Lung (tissue), 11 donors: ENCODE measurements at regions not wholly inside any gene's neighbourhood (a gene's known extent, or its start where the extent isn't known, plus 50 kb on each side); places are given as distances from the start of the nearest gene placed in this dataset.
A peak's percentile ranks its signal among the peaks of the same experiment; 100 is the strongest.

Experiments used
- ATAC-seq: fragments of 200-7000 bp; cut with Tn5 transposase; one replicate; pipeline ENCODE4 v1.9.1; 2020; ENCODE audit warnings: moderate number of reproducible peaks; ENCODE audit not compliant: insufficient read depth, low FRiP score
- DNase-seq, 3 donors: peaks; one replicate each; pipeline ENCODE4 v3.0.0-alpha.2; 2013 to 2017
- H3K27ac ChIP-seq, 2 donors: one replicate each; pipeline ENCODE4 v1.5.1; 2013; ENCODE audit warnings: mild to moderate bottlenecking in 2 of 2, moderate library complexity in 2 of 2, control low read depth in 1 of 2, inconsistent platforms in 1 of 2, low read depth in 1 of 2, low read length in 1 of 2
- H3K27me3 ChIP-seq, 3 donors: one replicate each; pipeline ENCODE4 v1.5.1; 2013; ENCODE audit warnings: low read length in 2 of 3; ENCODE audit not compliant: control insufficient read depth in 3 of 3, insufficient read depth in 3 of 3
- H3K36me3 ChIP-seq, 4 donors: one replicate each; pipeline ENCODE4 v1.5.1; 2013; ENCODE audit warnings: low read length in 4 of 4, mild to moderate bottlenecking in 1 of 4, moderate library complexity in 1 of 4; ENCODE audit not compliant: control insufficient read depth in 4 of 4, insufficient read depth in 4 of 4
- H3K4me1 ChIP-seq, 5 donors: one replicate each; pipeline ENCODE4 v1.5.1; 2013; ENCODE audit warnings: low read length in 5 of 5, mild to moderate bottlenecking in 2 of 5, moderate library complexity in 1 of 5; ENCODE audit not compliant: control insufficient read depth in 5 of 5, insufficient read depth in 5 of 5
- H3K4me3 ChIP-seq: one replicate; pipeline ENCODE4 v1.5.1; 2013; ENCODE audit warnings: mild to moderate bottlenecking, control low read depth, moderate library complexity
- H3K9ac ChIP-seq, 2 donors: one replicate each; pipeline ENCODE4 v1.5.1; 2013; ENCODE audit warnings: low read length in 2 of 2, control low read depth in 1 of 2; ENCODE audit not compliant: insufficient read depth in 1 of 2
- H3K9me3 ChIP-seq, 4 donors: one replicate each; pipeline ENCODE4 v1.5.1; 2013; ENCODE audit warnings: low read length in 3 of 4, mild to moderate bottlenecking in 1 of 4, moderate library complexity in 1 of 4; ENCODE audit not compliant: control insufficient read depth in 4 of 4, insufficient read depth in 3 of 4
- CTCF ChIP-seq: IDR thresholded peaks from 2 replicates; pipeline ENCODE4 v1.5.1; 2012; ENCODE audit warnings: mild to moderate bottlenecking; ENCODE audit errors: control extremely low read depth, extremely low read depth
- WGBS, 2 donors: extraction: QIAGEN DNeasy Blood & Tissue Kit; methylation state at CpG; one replicate each; pipeline ENCODE4 v1.1.7; 2013; 5-methylcytosine and 5-hydroxymethylcytosine counted together
- donor health status: control.
- donor health status: control.
- donor health status: Bipolar disorder and iron deficiency.
- donor health status: healthy.
- donor health status: DM: yes; HTN: yes; CAD: no.

- no peak overlapping the region for H3K4me3 ChIP-seq
- no peak overlapping the region for H3K9ac ChIP-seq
- H3K36me3 ChIP-seq: no peaks in the 10 kb centered on the region
- H3K27ac ChIP-seq: no peak overlapping the region
- H3K27me3 ChIP-seq: no peaks in the 10 kb centered on the region
- ATAC-seq: no peak
- no peak for DNase-seq
- peaks cover 0 to 8% (median 2%) of the 10 kb centered on the region in 5 donors for H3K4me1 ChIP-seq
- TF ChIP-seq CTCF: no peak
- 95 to 96% methylated on average over 11 of the region's 11 CpGs for WGBS, 2 donors
- peaks cover 0 to 2% (median 0%) of the 10 kb centered on the region in 4 donors for H3K9me3 ChIP-seq
Observed at GRCh38 chr9:88320748-88321415, 67.4 kb upstream of the SPIN1 start.

DNA sequence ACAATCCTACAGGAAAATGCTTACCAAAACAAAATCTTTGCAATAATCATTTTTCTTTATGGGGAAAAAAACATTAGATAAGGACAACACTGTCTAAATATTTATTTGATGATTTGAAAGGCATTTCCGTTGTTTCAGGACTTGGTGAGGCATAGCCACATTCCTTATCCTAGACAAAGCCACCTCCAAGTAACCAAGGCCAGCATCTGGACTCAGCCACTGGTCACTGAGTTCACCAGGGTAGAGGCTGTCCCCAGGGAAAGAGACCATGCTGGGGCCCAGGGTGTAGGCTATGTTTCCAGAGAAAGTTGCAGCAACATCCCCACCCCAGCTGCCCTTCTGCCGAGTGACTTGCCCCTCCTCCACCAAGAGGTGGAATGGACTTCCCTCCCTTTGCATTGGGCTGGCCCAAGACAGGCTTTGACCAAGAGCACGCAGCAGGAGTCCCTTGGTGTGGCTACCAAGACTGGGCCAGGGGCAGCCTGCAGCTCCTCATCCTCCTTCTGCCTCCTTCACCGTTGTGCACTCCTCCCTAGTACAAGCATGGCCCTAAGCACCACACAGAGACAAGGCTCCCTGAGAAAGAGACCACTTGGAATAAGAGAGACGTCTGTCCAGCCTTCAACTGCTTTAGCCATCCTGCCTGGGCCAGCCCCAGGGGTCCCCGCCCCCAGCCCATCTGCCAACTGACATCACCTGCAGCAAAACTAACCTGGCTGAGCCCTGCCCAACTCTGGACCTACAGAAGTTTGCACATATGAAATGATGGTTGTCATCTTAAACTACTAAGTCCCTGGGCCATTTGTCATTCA, 68.1 kb upstream of the SPIN1 start:
- Histone ChIP-seq H3K36me3 (no peaks in the 10 kb centered on the region), H3K27ac (no peak overlapping the region), H3K9ac (no peak overlapping the region), H3K4me1 (peaks cover 0 to 8% (median 2%) of the 10 kb centered on the region in 5 donors), H3K27me3 (no peaks in the 10 kb centered on the region), H3K9me3 (peaks cover 0 to 2% (median 0%) of the 10 kb centered on the region in 4 donors), H3K4me3 (no peak overlapping the region)
- DNase-seq (peak in 2 of 3 donors; percentile 16 to 18), ATAC-seq (no peak)
- WGBS, 2 donors: 76% methylated on average over 6 of the region's 6 CpGs
- TF ChIP-seq CTCF: no peak

DNA sequence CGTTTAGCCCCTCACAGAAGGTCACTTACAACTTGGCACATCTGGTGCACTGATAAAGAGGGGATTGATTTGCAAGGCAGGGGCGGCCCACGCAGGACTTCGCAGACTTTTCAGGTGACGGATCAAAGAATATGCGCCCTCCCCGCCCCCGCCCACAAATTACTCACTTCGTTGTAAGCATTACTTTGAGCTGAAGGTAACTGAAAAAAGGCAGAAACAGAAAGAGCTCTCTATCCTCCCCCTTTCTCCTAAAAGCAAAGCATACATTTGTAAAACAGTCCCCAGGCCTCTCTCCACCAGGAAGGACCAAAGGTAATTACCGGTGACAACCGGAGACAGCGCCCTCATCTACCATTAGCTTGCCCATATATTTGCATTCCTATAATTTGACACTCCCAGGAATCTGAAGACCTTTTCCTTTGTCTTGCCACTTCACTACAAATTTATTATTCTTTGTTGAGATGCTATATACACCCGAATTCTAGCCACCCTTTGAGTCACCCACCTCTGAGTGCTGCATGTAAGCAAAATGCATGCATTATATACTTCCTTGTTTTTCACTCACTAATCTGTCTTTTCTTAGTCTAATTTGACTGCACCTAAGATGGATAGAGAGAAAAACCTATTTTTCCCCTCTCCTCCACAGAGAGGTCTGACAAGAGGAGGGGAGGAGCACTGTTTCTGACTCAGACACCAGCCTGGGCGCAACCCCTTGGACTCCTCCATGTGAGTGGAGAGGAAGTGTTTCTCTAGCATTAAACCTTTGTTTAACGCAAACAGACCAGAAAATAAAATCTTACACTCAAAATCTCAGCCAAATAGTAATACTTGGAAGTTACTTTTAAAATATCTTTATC, 74.7 kb upstream of the SPIN1 start:
- no peaks in the 10 kb centered on the region for H3K9me3 ChIP-seq
- H3K9ac ChIP-seq: no peak overlapping the region
- TF ChIP-seq CTCF: no peak
- 85 to 87% methylated on average over 15 of the region's 15 CpGs for WGBS, 2 donors
- no peaks in the 10 kb centered on the region for H3K27me3 ChIP-seq
- H3K27ac ChIP-seq: no peak overlapping the region
- peaks cover 0 to 6% (median 0%) of the 10 kb centered on the region in 5 donors for H3K4me1 ChIP-seq
- no peaks in the 10 kb centered on the region for H3K36me3 ChIP-seq
- DNase-seq: no peak
- no peak for ATAC-seq
- H3K4me3 ChIP-seq: no peak overlapping the region
